GM12873 (cell line): ENCODE measurements at regions not wholly inside any gene's neighbourhood (a gene's known extent, or its start where the extent isn't known, plus 50 kb on each side); places are given as distances from the start of the nearest gene placed in this dataset.

Experiments
- TF ChIP-seq, protein P1 (sequence below): IDR thresholded peaks from 2 replicates; pipeline ENCODE4 v1.5.1; 2012; ENCODE audit warnings: low read depth, mild to moderate bottlenecking, moderate library complexity, low read length, control low read depth; ENCODE audit not compliant: insufficient read depth; ENCODE audit errors: missing control alignments

DNA sequence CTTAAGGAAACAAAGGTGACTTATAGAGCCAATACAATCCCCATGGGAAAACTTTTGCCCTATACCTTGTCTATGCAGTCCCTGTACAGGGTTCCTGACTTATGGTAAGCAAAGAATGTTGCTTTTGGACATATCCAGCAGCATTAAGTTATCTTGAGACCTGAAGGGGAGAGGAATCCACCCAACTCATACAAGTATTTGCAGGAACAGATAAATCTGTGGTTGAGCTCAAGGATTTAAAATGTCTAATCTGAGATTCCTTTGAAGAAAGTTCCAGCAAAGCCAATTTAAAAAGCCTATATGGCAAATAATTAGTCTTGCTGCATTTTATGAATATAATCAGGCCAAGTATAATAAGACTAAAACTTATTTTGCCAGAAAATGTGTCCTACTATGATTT, 739.5 kb upstream of the CDH2 start:
- TF ChIP-seq, protein P1, sequence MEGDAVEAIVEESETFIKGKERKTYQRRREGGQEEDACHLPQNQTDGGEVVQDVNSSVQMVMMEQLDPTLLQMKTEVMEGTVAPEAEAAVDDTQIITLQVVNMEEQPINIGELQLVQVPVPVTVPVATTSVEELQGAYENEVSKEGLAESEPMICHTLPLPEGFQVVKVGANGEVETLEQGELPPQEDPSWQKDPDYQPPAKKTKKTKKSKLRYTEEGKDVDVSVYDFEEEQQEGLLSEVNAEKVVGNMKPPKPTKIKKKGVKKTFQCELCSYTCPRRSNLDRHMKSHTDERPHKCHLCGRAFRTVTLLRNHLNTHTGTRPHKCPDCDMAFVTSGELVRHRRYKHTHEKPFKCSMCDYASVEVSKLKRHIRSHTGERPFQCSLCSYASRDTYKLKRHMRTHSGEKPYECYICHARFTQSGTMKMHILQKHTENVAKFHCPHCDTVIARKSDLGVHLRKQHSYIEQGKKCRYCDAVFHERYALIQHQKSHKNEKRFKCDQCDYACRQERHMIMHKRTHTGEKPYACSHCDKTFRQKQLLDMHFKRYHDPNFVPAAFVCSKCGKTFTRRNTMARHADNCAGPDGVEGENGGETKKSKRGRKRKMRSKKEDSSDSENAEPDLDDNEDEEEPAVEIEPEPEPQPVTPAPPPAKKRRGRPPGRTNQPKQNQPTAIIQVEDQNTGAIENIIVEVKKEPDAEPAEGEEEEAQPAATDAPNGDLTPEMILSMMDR: no peak

DNA sequence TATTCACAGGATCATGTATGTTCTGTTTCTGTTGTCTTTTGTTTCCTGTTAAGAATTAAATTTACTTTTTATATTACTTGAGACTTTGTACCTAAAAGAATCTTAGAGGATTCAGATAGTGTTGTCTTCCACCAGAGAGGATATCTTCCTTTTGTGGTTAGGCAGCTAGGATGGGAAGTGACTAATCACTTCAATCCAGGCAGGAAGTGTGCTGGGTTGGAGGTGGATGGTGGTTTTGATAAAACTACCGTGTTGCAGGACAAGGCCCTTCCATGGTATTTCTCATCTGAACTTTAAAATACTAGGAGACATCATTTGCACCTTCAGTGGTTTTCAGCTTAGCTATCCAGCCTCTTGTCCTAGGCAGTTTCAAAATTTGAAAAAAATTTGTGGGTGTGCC, 728.6 kb upstream of the CDH2 start:
- TF ChIP-seq, protein P1: no peak

DNA sequence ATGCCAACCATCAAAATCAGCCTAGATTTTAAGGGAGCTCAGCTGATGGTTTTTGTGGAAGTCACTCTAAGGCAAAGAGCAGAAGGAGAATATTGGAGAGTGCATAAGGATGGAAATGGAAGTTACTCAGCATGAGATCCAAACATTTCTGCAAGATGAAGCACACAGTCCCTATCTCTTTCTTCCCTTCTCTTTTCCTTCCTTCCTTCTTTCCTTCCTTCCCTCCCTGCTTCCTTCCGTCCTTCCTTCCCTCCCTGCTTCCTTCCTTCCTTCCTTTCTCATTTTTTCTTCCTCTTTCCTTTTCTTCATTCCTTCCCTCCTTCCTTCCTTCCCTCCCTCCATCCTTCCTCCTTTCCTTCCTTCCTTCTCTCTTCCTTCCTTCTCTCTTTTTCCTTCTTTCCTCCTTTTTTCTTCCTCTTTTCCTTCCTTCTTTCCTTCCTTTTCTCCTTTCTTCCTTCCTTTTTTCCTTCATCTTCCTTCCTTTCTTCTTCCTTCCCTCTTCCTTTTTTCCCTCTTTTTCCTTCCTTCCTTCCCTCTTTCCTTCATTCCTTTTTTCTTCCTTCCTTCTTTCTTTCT, 727.9 kb upstream of the CDH2 start:
- TF ChIP-seq, protein P1: no peak

DNA sequence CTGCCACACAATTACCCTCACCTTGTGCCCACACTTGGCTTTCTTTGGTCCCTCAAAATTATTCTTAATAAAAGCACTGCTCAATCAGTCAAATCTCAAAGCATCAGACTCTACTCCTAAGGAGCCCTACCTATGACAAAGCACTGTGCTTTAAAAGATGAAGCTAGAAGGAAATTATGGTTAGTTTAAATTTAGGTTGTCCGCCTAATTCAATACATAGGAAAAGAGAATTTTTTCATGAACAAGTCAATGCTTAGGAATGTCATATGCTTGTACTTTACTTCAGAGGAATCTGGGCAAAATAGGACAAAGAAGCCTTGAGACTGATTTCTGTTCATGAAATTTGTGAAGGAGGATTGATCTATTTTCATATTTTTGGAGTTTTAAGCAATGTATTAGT, 726.4 kb upstream of the CDH2 start:
- TF ChIP-seq, protein P1: no peak

DNA sequence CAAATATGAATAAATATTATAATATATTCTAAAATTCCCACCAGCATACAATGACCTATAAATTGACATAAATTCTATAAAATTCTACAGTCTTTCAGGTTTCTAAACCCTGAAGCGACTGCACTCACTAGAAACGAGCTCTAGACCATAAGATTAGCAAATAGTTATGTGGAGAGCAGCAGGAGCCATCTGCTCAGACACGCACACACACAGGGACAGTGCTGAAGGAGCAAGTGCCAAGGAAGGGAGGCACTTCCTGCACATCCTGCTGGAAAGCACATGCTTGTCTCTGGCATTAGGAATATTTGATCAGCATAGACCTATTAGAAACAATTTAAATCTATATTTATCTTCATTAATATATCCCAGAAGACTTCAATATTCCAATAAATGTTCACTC, 713.9 kb upstream of the CDH2 start:
- TF ChIP-seq, protein P1: no peak

DNA sequence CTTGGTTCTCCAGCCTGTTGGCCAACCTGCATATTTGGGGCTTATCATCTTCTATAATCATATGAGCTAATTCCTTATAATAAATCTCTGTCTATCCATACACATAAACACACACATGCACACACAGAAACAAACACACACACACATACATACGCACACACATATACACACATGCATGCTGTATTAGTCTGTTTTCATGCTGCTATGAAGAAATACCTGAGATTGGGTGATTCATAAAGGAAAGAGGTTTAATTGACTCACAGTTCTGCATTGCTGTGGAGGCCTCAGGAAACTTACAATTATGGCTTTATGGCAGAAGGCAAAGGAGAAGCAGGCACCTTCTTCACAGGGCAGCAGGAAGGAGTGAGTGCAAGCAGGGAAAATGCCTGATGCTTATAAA, 707.4 kb upstream of the CDH2 start:
- TF ChIP-seq, protein P1: no peak

DNA sequence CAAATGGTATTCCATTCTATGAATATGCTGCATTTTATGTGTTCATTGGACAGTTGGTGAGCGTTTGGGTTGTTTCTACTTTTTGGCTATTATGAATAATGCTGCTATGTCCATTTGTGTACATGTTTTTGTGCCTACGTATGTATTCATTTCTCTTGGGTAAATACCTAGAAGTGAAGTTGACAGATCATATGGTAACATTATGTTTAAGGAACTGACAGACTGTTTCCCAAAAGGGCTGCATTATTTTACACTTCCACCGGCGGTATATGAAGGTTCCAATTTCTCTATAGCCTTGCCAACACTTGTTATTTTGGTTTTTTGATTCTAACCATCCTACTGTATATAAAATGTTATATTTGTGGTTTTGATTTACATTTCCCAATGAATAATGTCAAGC, 703.9 kb upstream of the CDH2 start:
- TF ChIP-seq, protein P1: no peak

DNA sequence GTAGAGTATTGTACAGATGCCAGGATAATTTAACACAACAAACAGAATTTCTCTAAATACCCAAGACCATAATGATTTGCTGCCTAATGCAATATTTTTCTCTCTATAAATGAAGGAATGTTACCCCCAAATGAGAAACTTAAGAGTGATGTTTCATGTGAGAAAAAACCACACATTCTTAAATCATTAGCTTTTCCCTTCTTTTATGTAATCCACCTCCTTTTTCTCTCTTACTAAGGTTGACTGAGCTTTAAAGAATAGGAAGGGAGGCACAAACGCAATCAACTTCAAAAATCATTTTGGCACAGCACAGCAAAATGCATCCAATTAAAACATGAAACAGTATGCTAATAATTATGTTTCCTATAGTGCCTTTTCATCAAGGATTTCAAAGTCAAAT, 698.1 kb upstream of the CDH2 start:
- TF ChIP-seq, protein P1: no peak
